CD4-positive, alpha-beta T cell (primary cell): ENCODE measurements at regions not wholly inside any gene's neighbourhood (a gene's known extent, or its start where the extent isn't known, plus 50 kb on each side); places are given as distances from the start of the nearest gene placed in this dataset.

Experiments used
- ATAC-seq: fragments of 200-7000 bp; cut with Tn5 transposase; one replicate; pipeline ENCODE4 v1.10.0; 2022; ENCODE audit warnings: mild to moderate bottlenecking; ENCODE audit not compliant: poor library complexity
- CTCF ChIA-PET: fragments of 350-600 bp; sonication (Branson Sonifier 250); formaldehyde crosslinking; loops from one replicate; lab custom pipeline; 2021; ENCODE audit warnings: antibody characterized with exemption, inconsistent platforms; lab: Charles Lee
- POLR2A ChIA-PET: fragments of 350-600 bp; sonication (Branson Sonifier 250); formaldehyde crosslinking; loops from one replicate; lab custom pipeline; 2021; ENCODE audit warnings: antibody characterized with exemption, inconsistent platforms; lab: Charles Lee
- DNase-seq, 14 experiments: peaks; one replicate each; pipeline ENCODE4 v3.0.0-alpha.2; 2013 to 2020; ENCODE audit warnings: mixed read lengths in 2 of 14
- H3K27ac ChIP-seq, 2 donors: one replicate each; pipeline versions ENCODE4 v1.5.1 to v1.7.0; 2013; ENCODE audit warnings: low read length in 2 of 2, low read depth in 1 of 2, mild to moderate bottlenecking in 1 of 2
- H3K27me3 ChIP-seq, 2 experiments: 1 replicate in 1 of 2; 2 replicates in 1 of 2; pipeline versions ENCODE4 v1.6.1 to v1.7.0; 2013; ENCODE audit warnings: low read length in 2 of 2, control low read depth in 1 of 2, mild to moderate bottlenecking in 1 of 2, moderate library complexity in 1 of 2; ENCODE audit not compliant: insufficient read depth in 2 of 2, control insufficient read depth in 1 of 2
- H3K36me3 ChIP-seq: one replicate; pipeline ENCODE4 v1.6.1; 2013; ENCODE audit warnings: low read length, control low read depth; ENCODE audit not compliant: insufficient read depth
- H3K4me1 ChIP-seq: one replicate; pipeline ENCODE4 v1.6.1; 2013; ENCODE audit warnings: low read length, control low read depth; ENCODE audit not compliant: insufficient read depth
- H3K4me3 ChIP-seq: one replicate; pipeline ENCODE4 v1.5.1; 2013; ENCODE audit warnings: mild to moderate bottlenecking, low read length, moderate library complexity
- H3K9me3 ChIP-seq, 2 experiments: 1 replicate in 1 of 2; 2 replicates in 1 of 2; pipeline versions ENCODE4 v1.6.1 to v1.7.0; 2013; ENCODE audit warnings: low read length in 2 of 2, mild to moderate bottlenecking in 2 of 2, control low read depth in 1 of 2, moderate library complexity in 1 of 2; ENCODE audit not compliant: control insufficient read depth in 1 of 2, insufficient read depth in 1 of 2
- H3K27ac Mint-ChIP-seq: one replicate; pipeline ENCODE4 v1.8.0; 2020; ENCODE audit warnings: mixed read lengths
- H3K27me3 Mint-ChIP-seq: one replicate; pipeline ENCODE4 v1.8.0; 2021; ENCODE audit warnings: mixed read lengths
- H3K36me3 Mint-ChIP-seq: one replicate; pipeline ENCODE4 v1.8.0; 2021; ENCODE audit warnings: low read depth, mixed read lengths
- H3K4me1 Mint-ChIP-seq: one replicate; pipeline ENCODE4 v1.8.0; 2021; ENCODE audit warnings: low read depth, mixed read lengths
- H3K4me3 Mint-ChIP-seq: one replicate; pipeline ENCODE4 v1.8.0; 2020; ENCODE audit warnings: mild to moderate bottlenecking, mixed read lengths
- H3K9me3 Mint-ChIP-seq: one replicate; pipeline ENCODE4 v1.8.0; 2020; ENCODE audit warnings: mixed read lengths
- intact Hi-C, 2 experiments: fragments of 100-400 bp; cut with DNase I in 1 of 2; cut with micrococcal nuclease in 1 of 2; formaldehyde crosslinking; loops; one replicate each; pipeline versions ENCODE4 v1.15.1 to v1.9.0; 2023 to 2025; cut with DNase I, micrococcal nuclease
- TF ChIP-seq, protein P1 (sequence below): fragments of 200-600 bp; IDR thresholded peaks from one replicate; pipeline ENCODE4 v1.8.0; 2022; ENCODE audit warnings: antibody characterized with exemption, mild to moderate bottlenecking

DNA sequence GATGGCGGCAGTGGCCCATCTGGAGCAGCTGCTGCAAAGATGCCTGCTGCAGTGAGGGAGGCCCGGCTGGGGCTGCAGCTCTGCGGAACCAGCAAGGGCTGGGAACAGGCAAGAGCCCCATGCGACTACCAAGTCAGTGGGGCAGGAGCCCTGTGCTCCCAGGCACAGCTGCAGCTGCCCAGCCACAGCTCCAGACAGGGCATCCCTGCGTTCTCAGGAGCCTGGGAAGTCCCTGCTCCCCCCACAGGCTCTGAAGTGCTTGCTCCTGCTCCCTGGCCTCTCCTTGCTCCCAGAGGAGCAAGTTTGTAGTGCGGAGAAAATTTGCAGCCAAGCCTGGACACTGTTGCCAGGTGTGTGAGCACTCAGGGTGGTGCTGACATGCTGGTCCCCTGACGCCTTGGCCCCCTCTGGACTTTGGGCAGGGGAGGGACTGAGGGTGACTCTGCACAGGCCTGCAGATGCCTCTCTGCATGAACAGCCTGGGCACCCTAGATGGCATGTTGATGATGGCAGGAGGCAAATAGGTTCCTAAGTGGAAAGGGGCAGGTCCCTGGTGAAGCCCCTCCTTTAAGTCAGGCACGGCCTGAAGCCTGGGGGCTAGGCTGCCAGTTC lies 105.6 kb downstream of the LYZL1 start:
- ChIA-PET CTCF (no interaction called here), POLR2A (no interaction called here)
- Mint-ChIP-seq H3K4me1 (no peaks in the 10 kb centered on the region), H3K36me3 (no peaks in the 10 kb centered on the region), H3K9me3 (no peaks in the 10 kb centered on the region), H3K27ac (no peak overlapping the region), H3K27me3 (peaks cover 5% of the 10 kb centered on the region), H3K4me3 (no peak overlapping the region)
- no peaks in the 10 kb centered on the region for H3K9me3 ChIP-seq
- DNase-seq = no peak
- TF ChIP-seq, protein P1, sequence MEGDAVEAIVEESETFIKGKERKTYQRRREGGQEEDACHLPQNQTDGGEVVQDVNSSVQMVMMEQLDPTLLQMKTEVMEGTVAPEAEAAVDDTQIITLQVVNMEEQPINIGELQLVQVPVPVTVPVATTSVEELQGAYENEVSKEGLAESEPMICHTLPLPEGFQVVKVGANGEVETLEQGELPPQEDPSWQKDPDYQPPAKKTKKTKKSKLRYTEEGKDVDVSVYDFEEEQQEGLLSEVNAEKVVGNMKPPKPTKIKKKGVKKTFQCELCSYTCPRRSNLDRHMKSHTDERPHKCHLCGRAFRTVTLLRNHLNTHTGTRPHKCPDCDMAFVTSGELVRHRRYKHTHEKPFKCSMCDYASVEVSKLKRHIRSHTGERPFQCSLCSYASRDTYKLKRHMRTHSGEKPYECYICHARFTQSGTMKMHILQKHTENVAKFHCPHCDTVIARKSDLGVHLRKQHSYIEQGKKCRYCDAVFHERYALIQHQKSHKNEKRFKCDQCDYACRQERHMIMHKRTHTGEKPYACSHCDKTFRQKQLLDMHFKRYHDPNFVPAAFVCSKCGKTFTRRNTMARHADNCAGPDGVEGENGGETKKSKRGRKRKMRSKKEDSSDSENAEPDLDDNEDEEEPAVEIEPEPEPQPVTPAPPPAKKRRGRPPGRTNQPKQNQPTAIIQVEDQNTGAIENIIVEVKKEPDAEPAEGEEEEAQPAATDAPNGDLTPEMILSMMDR = no peak
- intact Hi-C loops = no loop called here
- ATAC-seq = no peak
- no peak overlapping the region for H3K27ac ChIP-seq
- no peaks in the 10 kb centered on the region for H3K36me3 ChIP-seq
- no peak overlapping the region for H3K4me3 ChIP-seq
- H3K27me3 ChIP-seq = peaks cover 0 to 4% of the 10 kb centered on the region in 2 experiments
- H3K4me1 ChIP-seq = no peaks in the 10 kb centered on the region

DNA sequence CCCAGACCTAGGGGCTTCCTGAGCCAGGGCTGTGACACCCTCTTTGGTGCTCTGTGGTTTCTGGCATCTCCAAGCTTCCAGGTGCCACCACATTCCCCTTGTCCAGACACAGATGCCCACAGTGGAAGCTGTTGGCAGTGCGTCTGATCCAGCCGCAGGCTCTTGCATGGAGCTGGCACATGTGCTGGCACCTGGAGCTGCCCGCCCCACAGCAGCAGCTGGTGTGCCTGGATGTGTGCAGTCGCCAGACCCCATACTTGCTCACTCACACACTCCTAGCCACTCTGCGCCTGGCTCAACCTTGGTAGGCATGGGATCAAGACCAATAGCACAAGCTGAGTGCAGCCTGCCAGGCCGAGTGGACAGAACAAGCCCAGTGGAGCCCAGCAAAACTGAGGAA lies 106.5 kb downstream of the LYZL1 start:
- H3K27me3 Mint-ChIP-seq = peaks cover 12% of the 10 kb centered on the region
- H3K27ac Mint-ChIP-seq = no peak overlapping the region
- H3K36me3 Mint-ChIP-seq = no peaks in the 10 kb centered on the region
- no peak for DNase-seq
- no peak overlapping the region for H3K27ac ChIP-seq
- peaks cover 0 to 1% of the 10 kb centered on the region in 2 experiments for H3K9me3 ChIP-seq
- no peak overlapping the region for H3K4me3 ChIP-seq
- TF ChIP-seq, protein P1 = no peak
- intact Hi-C loops = no loop called here
- ChIA-PET POLR2A (no interaction called here), CTCF (no interaction called here)
- no peaks in the 10 kb centered on the region for H3K4me1 Mint-ChIP-seq
- H3K9me3 Mint-ChIP-seq = no peaks in the 10 kb centered on the region
- H3K4me1 ChIP-seq = no peaks in the 10 kb centered on the region
- H3K36me3 ChIP-seq = no peaks in the 10 kb centered on the region
- H3K27me3 ChIP-seq = peaks cover 2 to 4% of the 10 kb centered on the region in 2 experiments
- ATAC-seq = no peak
- no peak overlapping the region for H3K4me3 Mint-ChIP-seq

DNA sequence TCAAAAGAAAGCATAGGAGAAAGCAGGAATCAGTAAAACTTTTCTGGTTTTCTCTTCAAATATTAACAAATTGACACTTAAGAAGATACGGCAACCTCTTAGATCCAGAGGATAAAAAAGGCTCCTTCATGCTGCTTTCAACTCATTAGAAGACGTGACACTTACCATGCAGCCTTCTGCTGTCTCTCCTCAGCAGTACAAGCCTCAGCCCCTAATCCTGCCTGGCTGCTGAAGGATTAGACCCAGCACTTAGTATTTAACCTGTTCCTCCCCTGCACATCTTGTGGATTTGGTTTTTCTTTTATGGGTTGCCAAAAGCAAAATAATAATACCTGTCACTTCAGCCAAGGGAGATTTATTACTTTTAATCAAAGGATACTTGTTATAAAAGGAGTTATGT lies 108.4 kb downstream of the LYZL1 start:
- no peaks in the 10 kb centered on the region for H3K36me3 Mint-ChIP-seq
- no peaks in the 10 kb centered on the region for H3K4me1 Mint-ChIP-seq
- ChIA-PET CTCF (no interaction called here), POLR2A (no interaction called here)
- H3K9me3 Mint-ChIP-seq = no peaks in the 10 kb centered on the region
- peaks cover 20% of the 10 kb centered on the region for H3K27me3 Mint-ChIP-seq
- DNase-seq = no peak
- Histone ChIP-seq H3K27me3 (peaks cover 2 to 4% of the 10 kb centered on the region in 2 experiments), H3K9me3 (peaks cover 0 to 3% of the 10 kb centered on the region in 2 experiments), H3K4me3 (no peak overlapping the region), H3K27ac (no peak overlapping the region), H3K36me3 (no peaks in the 10 kb centered on the region), H3K4me1 (no peaks in the 10 kb centered on the region)
- intact Hi-C loops = no loop called here
- no peak overlapping the region for H3K4me3 Mint-ChIP-seq
- TF ChIP-seq, protein P1 = no peak
- ATAC-seq = no peak
- H3K27ac Mint-ChIP-seq = no peak overlapping the region
